ENCODE measurements at regions not wholly inside any gene's neighbourhood (a gene's known extent, or its start where the extent isn't known, plus 50 kb on each side); places are given as distances from the start of the nearest gene placed in this dataset.

DNA sequence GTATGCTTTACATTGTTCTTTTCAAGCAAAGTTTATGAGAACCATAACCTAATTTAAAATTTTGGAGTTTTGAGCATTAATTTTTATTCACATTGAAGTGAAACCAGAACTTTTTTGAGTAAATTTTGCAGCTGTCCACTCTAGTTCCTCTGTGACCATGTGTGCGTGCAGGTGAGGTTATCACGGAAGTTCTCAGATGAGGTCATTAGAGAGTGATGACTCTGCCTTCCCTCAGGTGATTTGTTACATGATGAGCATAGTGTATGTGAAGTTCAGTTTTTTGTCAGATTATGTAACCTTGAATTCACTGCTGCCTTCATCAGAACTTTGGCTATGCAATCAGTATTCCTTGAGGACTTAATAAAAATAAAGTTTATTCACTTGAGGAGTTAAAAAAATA is 828.2 kb downstream of the ADGRL2 start:
- Histone ChIP-seq H3K14ac (ENCODE audit: low read length) (no peak overlapping the region), H3K4me3 (ENCODE audit: low read length in 2 of 2) (no peak overlapping the region), H3K36me3 (replicated peaks in 1 of 2; ENCODE audit: control insufficient read depth in 2 of 2, insufficient read depth in 2 of 2, low read length in 2 of 2) (no peaks in the 10 kb centered on the region), H2BK15ac (ENCODE audit: low read length) (no peak overlapping the region), H2AFZ (ENCODE audit: low read length) (no peak overlapping the region), H3K18ac (ENCODE audit: low read length) (no peak overlapping the region), H2AK5ac (ENCODE audit: low read depth, low read length) (no peak overlapping the region), H3K9ac (ENCODE audit: low read depth, low read length, poor library complexity) (no peak overlapping the region), H3K9me3 (replicated peaks in 1 of 2; ENCODE audit: control insufficient read depth in 2 of 2, insufficient read depth in 1 of 2, low read depth in 1 of 2, low read length in 2 of 2) (peaks cover 0 to 8% of the 10 kb centered on the region in 2 donors), H3K4me2 (ENCODE audit: insufficient read depth, low read length, poor library complexity, severe bottlenecking) (no peak overlapping the region), H2BK5ac (ENCODE audit: low read length) (no peak overlapping the region), H3K4ac (ENCODE audit: low read length) (no peak overlapping the region), H3K4me1 (ENCODE audit: control insufficient read depth in 2 of 2, insufficient read depth in 1 of 2, low read depth in 1 of 2, low read length in 2 of 2) (no peaks in the 10 kb centered on the region), H4K91ac (ENCODE audit: low read depth, low read length, poor library complexity) (no peak overlapping the region), H3K79me1 (ENCODE audit: low read depth, low read length) (no peaks in the 10 kb centered on the region), H2BK120ac (ENCODE audit: low read depth, low read length) (no peak overlapping the region), H3K27ac (replicated peaks; ENCODE audit: low read length) (no peak overlapping the region), H2BK12ac (ENCODE audit: low read length) (no peak overlapping the region), H3K23ac (ENCODE audit: low read depth, low read length, poor library complexity) (no peak overlapping the region), H3K27me3 (ENCODE audit: control insufficient read depth in 3 of 3, insufficient read depth in 3 of 3, low read depth in 1 of 3, low read length in 3 of 3) (no peaks in the 10 kb centered on the region), H4K8ac (ENCODE audit: low read depth, low read length) (no peak overlapping the region)
- no peak for DNase-seq (ENCODE audit: low spot score)
- no CpG with 5 or more reads among the region's 2 CpGs for WGBS, 2 donors (ENCODE audit: extremely low coverage in 2 of 2, insufficient read length in 2 of 2, insufficient replicate concordance in 1 of 2)

DNA sequence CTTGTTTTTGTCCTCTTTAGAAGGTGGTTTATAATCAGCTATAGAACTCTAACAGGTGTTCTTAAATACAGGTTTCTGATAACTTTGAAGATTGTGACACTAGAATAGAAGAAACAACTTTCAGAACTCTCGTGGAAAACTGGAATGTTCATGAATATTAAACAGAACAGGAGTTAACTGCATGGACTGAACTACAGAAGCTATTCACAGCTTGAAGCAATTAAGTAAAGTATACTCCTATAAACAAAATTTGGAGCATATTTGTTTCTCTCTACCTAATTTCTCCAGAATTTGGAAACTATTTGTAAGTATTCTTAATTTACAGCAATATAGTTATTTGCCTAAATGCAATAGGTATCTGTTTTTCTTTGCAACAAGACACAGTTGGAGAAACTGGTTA is 824.8 kb downstream of the ADGRL2 start:
- no peak overlapping the region for H2AFZ ChIP-seq (ENCODE audit: low read length)

DNA sequence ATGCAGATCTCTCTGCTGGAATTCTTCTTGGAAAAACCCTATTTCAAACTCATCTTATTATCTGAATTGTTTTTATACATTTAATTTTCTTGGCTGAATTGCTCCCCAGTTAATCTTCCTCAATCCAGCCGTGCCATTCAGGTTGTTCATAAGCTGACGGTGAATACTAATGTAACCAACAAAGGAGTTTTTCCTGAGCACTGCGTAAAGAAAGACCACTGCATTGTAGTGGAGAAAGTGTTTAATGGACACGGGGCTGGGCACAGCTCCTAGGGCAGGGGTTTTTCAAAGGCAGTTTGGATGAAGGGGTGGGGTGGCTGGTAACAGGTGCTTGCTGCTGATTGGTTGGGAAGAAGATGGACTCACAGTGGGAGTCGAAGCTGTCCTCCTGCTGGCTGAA is 820.3 kb downstream of the ADGRL2 start:
- no peak for DNase-seq (ENCODE audit: low spot score)
- Histone ChIP-seq H3K4me3 (ENCODE audit: low read length in 2 of 2) (no peak overlapping the region), H3K23ac (ENCODE audit: low read depth, low read length, poor library complexity) (no peak overlapping the region), H3K36me3 (replicated peaks in 1 of 2; ENCODE audit: control insufficient read depth in 2 of 2, insufficient read depth in 2 of 2, low read length in 2 of 2) (no peaks in the 10 kb centered on the region), H3K4ac (ENCODE audit: low read length) (no peak overlapping the region), H2BK120ac (ENCODE audit: low read depth, low read length) (no peak overlapping the region), H2BK15ac (ENCODE audit: low read length) (no peak overlapping the region), H3K9ac (ENCODE audit: low read depth, low read length, poor library complexity) (no peak overlapping the region), H3K18ac (ENCODE audit: low read length) (no peak overlapping the region), H2BK12ac (ENCODE audit: low read length) (no peak overlapping the region), H3K14ac (ENCODE audit: low read length) (no peak overlapping the region), H2AK5ac (ENCODE audit: low read depth, low read length) (no peak overlapping the region), H3K4me2 (ENCODE audit: insufficient read depth, low read length, poor library complexity, severe bottlenecking) (no peak overlapping the region), H3K9me3 (replicated peaks in 1 of 2; ENCODE audit: control insufficient read depth in 2 of 2, insufficient read depth in 1 of 2, low read depth in 1 of 2, low read length in 2 of 2) (peaks cover 0 to 8% of the 10 kb centered on the region in 2 donors), H3K79me1 (ENCODE audit: low read depth, low read length) (no peaks in the 10 kb centered on the region), H2AFZ (ENCODE audit: low read length) (peak overlapping the region; percentile 62), H4K8ac (ENCODE audit: low read depth, low read length) (no peak overlapping the region), H4K91ac (ENCODE audit: low read depth, low read length, poor library complexity) (no peak overlapping the region), H3K4me1 (ENCODE audit: control insufficient read depth in 2 of 2, insufficient read depth in 1 of 2, low read depth in 1 of 2, low read length in 2 of 2) (peaks cover 0 to 3% of the 10 kb centered on the region in 2 donors), H2BK5ac (ENCODE audit: low read length) (no peak overlapping the region), H3K27me3 (ENCODE audit: control insufficient read depth in 3 of 3, insufficient read depth in 3 of 3, low read depth in 1 of 3, low read length in 3 of 3) (no peaks in the 10 kb centered on the region), H3K27ac (replicated peaks; ENCODE audit: low read length) (no peak overlapping the region)
- WGBS, 2 donors (ENCODE audit: extremely low coverage in 2 of 2, insufficient read length in 2 of 2, insufficient replicate concordance in 1 of 2), result no CpG with 5 or more reads among the region's 5 CpGs

More for the DNA sequence above, 824.8 kb downstream of the ADGRL2 start:
- no CpG with 5 or more reads among the region's 1 CpG for WGBS, 2 donors (ENCODE audit: extremely low coverage in 2 of 2, insufficient read length in 2 of 2, insufficient replicate concordance in 1 of 2)
- H3K23ac ChIP-seq (ENCODE audit: low read depth, low read length, poor library complexity), result no peak overlapping the region
- H2BK12ac ChIP-seq (ENCODE audit: low read length), result no peak overlapping the region
- no peak overlapping the region for H3K4ac ChIP-seq (ENCODE audit: low read length)
- H2BK5ac ChIP-seq (ENCODE audit: low read length), result no peak overlapping the region
- H3K4me1 ChIP-seq (ENCODE audit: control insufficient read depth in 2 of 2, insufficient read depth in 1 of 2, low read depth in 1 of 2, low read length in 2 of 2), result peaks cover 0 to 3% of the 10 kb centered on the region in 2 donors
- no peaks in the 10 kb centered on the region for H3K79me1 ChIP-seq (ENCODE audit: low read depth, low read length)
- no peak overlapping the region for H4K8ac ChIP-seq (ENCODE audit: low read depth, low read length)
- H3K4me3 ChIP-seq (ENCODE audit: low read length in 2 of 2), result no peak overlapping the region
- no peak overlapping the region for H3K9ac ChIP-seq (ENCODE audit: low read depth, low read length, poor library complexity)
- no peak overlapping the region for H3K27ac ChIP-seq (replicated peaks; ENCODE audit: low read length)
- H3K18ac ChIP-seq (ENCODE audit: low read length), result no peak overlapping the region
- peaks cover 0 to 8% of the 10 kb centered on the region in 2 donors for H3K9me3 ChIP-seq (replicated peaks in 1 of 2; ENCODE audit: control insufficient read depth in 2 of 2, insufficient read depth in 1 of 2, low read depth in 1 of 2, low read length in 2 of 2)
- no peak overlapping the region for H2AK5ac ChIP-seq (ENCODE audit: low read depth, low read length)
- H2BK15ac ChIP-seq (ENCODE audit: low read length), result no peak overlapping the region
- no peak overlapping the region for H4K91ac ChIP-seq (ENCODE audit: low read depth, low read length, poor library complexity)
- no peak overlapping the region for H3K14ac ChIP-seq (ENCODE audit: low read length)
- no peaks in the 10 kb centered on the region for H3K27me3 ChIP-seq (ENCODE audit: control insufficient read depth in 3 of 3, insufficient read depth in 3 of 3, low read depth in 1 of 3, low read length in 3 of 3)
- no peaks in the 10 kb centered on the region for H3K36me3 ChIP-seq (replicated peaks in 1 of 2; ENCODE audit: control insufficient read depth in 2 of 2, insufficient read depth in 2 of 2, low read length in 2 of 2)
- no peak overlapping the region for H3K4me2 ChIP-seq (ENCODE audit: insufficient read depth, low read length, poor library complexity, severe bottlenecking)
- H2BK120ac ChIP-seq (ENCODE audit: low read depth, low read length), result no peak overlapping the region
- peak; percentile 12 for DNase-seq (ENCODE audit: low spot score)

DNA sequence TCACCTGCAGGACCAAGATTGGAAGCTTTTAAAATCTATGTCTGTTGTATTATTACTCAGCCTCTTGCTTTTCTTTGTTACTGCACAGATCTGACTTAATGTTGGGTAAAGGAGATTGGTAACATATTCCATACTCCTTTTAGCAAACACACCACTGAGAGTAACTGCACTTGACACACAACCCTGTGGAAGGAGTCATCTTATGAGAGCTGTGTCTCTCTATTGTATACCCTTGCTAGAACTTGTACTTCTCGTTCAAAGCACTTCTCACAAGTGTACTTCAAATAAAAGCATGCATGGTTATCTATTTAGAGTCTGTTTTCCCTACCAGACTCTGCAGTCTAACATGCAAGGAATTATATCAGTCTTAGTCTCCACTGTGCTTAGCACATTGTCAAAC is 813.4 kb downstream of the ADGRL2 start:
- no peak overlapping the region for H2AK5ac ChIP-seq (ENCODE audit: low read depth, low read length)
- no peak overlapping the region for H2BK120ac ChIP-seq (ENCODE audit: low read depth, low read length)
- H3K27me3 ChIP-seq (ENCODE audit: control insufficient read depth in 3 of 3, insufficient read depth in 3 of 3, low read depth in 1 of 3, low read length in 3 of 3), result no peaks in the 10 kb centered on the region
- DNase-seq (ENCODE audit: low spot score), result no peak
- H4K8ac ChIP-seq (ENCODE audit: low read depth, low read length), result no peak overlapping the region
- H2AFZ ChIP-seq (ENCODE audit: low read length), result no peak overlapping the region
- H3K27ac ChIP-seq (replicated peaks; ENCODE audit: low read length), result no peak overlapping the region
- H3K4me1 ChIP-seq (ENCODE audit: control insufficient read depth in 2 of 2, insufficient read depth in 1 of 2, low read depth in 1 of 2, low read length in 2 of 2), result no peaks in the 10 kb centered on the region
- H3K36me3 ChIP-seq (replicated peaks in 1 of 2; ENCODE audit: control insufficient read depth in 2 of 2, insufficient read depth in 2 of 2, low read length in 2 of 2), result no peaks in the 10 kb centered on the region
- no CpG with 5 or more reads among the region's 1 CpG for WGBS, 2 donors (ENCODE audit: extremely low coverage in 2 of 2, insufficient read length in 2 of 2, insufficient replicate concordance in 1 of 2)
- H3K9me3 ChIP-seq (replicated peaks in 1 of 2; ENCODE audit: control insufficient read depth in 2 of 2, insufficient read depth in 1 of 2, low read depth in 1 of 2, low read length in 2 of 2), result no peaks in the 10 kb centered on the region
- no peak overlapping the region for H2BK12ac ChIP-seq (ENCODE audit: low read length)
- no peak overlapping the region for H3K4ac ChIP-seq (ENCODE audit: low read length)
- no peak overlapping the region for H3K9ac ChIP-seq (ENCODE audit: low read depth, low read length, poor library complexity)
- no peak overlapping the region for H3K4me2 ChIP-seq (ENCODE audit: insufficient read depth, low read length, poor library complexity, severe bottlenecking)
- H3K23ac ChIP-seq (ENCODE audit: low read depth, low read length, poor library complexity), result no peak overlapping the region
- H3K14ac ChIP-seq (ENCODE audit: low read length), result no peak overlapping the region
- no peak overlapping the region for H3K18ac ChIP-seq (ENCODE audit: low read length)
- H3K79me1 ChIP-seq (ENCODE audit: low read depth, low read length), result no peaks in the 10 kb centered on the region
- H3K4me3 ChIP-seq (ENCODE audit: low read length in 2 of 2), result no peak overlapping the region
- H2BK15ac ChIP-seq (ENCODE audit: low read length), result no peak overlapping the region
- no peak overlapping the region for H4K91ac ChIP-seq (ENCODE audit: low read depth, low read length, poor library complexity)
- H2BK5ac ChIP-seq (ENCODE audit: low read length), result no peak overlapping the region
